Body of pancreas (tissue), 4 donors: ENCODE measurements at regions not wholly inside any gene's neighbourhood (a gene's known extent, or its start where the extent isn't known, plus 50 kb on each side); places are given as distances from the start of the nearest gene placed in this dataset.

Experiments
- CTCF ChIP-seq, 7 experiments: fragments of 450-650 bp in 4 of 7; fragments of 200-600 bp in 3 of 7; sonication (generic) in 3 of 7; IDR thresholded peaks; one replicate each; pipeline ENCODE4 v1.5.1; 2016 to 2019; ENCODE audit warnings: antibody characterized with exemption in 7 of 7
- POLR2A ChIP-seq, 3 donors: fragments of 450-650 bp; IDR thresholded peaks; one replicate each; pipeline ENCODE4 v1.6.1; 2016; ENCODE audit warnings: antibody characterized with exemption in 3 of 3, mild to moderate bottlenecking in 2 of 3

DNA sequence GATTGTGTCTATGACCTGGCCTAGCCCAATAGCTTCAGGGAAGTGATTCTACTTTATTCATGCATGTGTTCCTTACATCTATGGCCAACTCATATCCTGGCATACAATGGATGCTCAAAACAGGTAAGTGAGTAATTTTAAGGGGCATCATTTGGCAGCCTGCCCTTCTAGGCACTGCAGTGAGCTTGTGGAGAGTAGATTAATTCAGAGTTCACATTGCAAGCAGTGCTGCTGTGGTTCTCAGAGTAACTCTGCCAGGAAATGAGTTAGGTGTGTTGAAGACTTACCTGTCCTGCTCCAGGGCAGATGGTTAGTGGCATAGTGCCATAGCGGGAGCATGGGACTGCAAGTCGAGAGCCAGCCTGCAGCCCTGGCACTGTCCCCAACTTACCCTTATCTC is 158.0 kb downstream of the SCP2D1 start:
- TF ChIP-seq CTCF (IDR thresholded peaks at IDR 0.05) (no peak), POLR2A (IDR thresholded peaks at IDR 0.05) (no peak)
